ENCODE measurements at regions not wholly inside any gene's neighbourhood (a gene's known extent, or its start where the extent isn't known, plus 50 kb on each side); places are given as distances from the start of the nearest gene placed in this dataset.

GRCh38 chr1:177571485-177572076 lies 398.3 kb downstream of the SEC16B start:
- no peak for DNase-seq (ENCODE audit: low read depth)

- no peak for DNase-seq (ENCODE audit: low read depth)
Observed at GRCh38 chr1:177571076-177571475, 398.8 kb downstream of the SEC16B start.

- peak; percentile 26 for DNase-seq (ENCODE audit: low read depth)
Observed at GRCh38 chr1:177569476-177569875, 398.7 kb downstream of the BRINP2 start.

- DNase-seq (ENCODE audit: low read depth): no peak
Observed at GRCh38 chr1:177568622-177569021, 397.9 kb downstream of the BRINP2 start.

- DNase-seq (ENCODE audit: low read depth): no peak
Observed at GRCh38 chr1:177567393-177567792, 396.6 kb downstream of the BRINP2 start.

GRCh38 chr1:177566495-177566894 lies 395.7 kb downstream of the BRINP2 start:
- no peak for DNase-seq (ENCODE audit: low read depth)

GRCh38 chr1:177561436-177561835 lies 390.7 kb downstream of the BRINP2 start:
- no peak for DNase-seq (ENCODE audit: low read depth)

- DNase-seq (ENCODE audit: low read depth): no peak
Observed at GRCh38 chr1:177558372-177558771, 387.6 kb downstream of the BRINP2 start.

GRCh38 chr1:177556163-177556562 lies 385.4 kb downstream of the BRINP2 start:
- DNase-seq (ENCODE audit: low read depth): no peak

GRCh38 chr1:177547200-177547599 lies 376.4 kb downstream of the BRINP2 start:
- DNase-seq (ENCODE audit: low read depth): no peak

GRCh38 chr1:177546346-177546745 lies 375.6 kb downstream of the BRINP2 start:
- DNase-seq (ENCODE audit: low read depth): no peak

GRCh38 chr1:177526201-177526600 lies 355.4 kb downstream of the BRINP2 start:
- DNase-seq (ENCODE audit: low read depth): no peak

- no peak for DNase-seq (ENCODE audit: low read depth)
Observed at GRCh38 chr1:177525176-177525575, 354.4 kb downstream of the BRINP2 start.

GRCh38 chr1:177517546-177517945 lies 346.8 kb downstream of the BRINP2 start:
- DNase-seq (ENCODE audit: low read depth): peak; percentile 47

GRCh38 chr1:177514207-177514606 lies 343.4 kb downstream of the BRINP2 start:
- DNase-seq (ENCODE audit: low read depth): no peak

GRCh38 chr1:177511036-177511435 lies 340.3 kb downstream of the BRINP2 start:
- peak; percentile 14 for DNase-seq (ENCODE audit: low read depth)

- DNase-seq (ENCODE audit: low read depth): no peak
Observed at GRCh38 chr1:177505905-177506590, 335.3 kb downstream of the BRINP2 start.

GRCh38 chr1:177495878-177496277 lies 325.1 kb downstream of the BRINP2 start:
- DNase-seq (ENCODE audit: low read depth): no peak

- no peak for DNase-seq (ENCODE audit: low read depth)
Observed at GRCh38 chr1:177490786-177491185, 320.0 kb downstream of the BRINP2 start.

GRCh38 chr1:177490036-177490639 lies 319.4 kb downstream of the BRINP2 start:
- no peak for DNase-seq (ENCODE audit: low read depth)

- DNase-seq (ENCODE audit: low read depth): no peak
Observed at GRCh38 chr1:177488722-177489121, 318.0 kb downstream of the BRINP2 start.

GRCh38 chr1:177487481-177487880 lies 316.7 kb downstream of the BRINP2 start:
- no peak for DNase-seq (ENCODE audit: low read depth)

- DNase-seq (ENCODE audit: low read depth): no peak
Observed at GRCh38 chr1:177480741-177481305, 310.1 kb downstream of the BRINP2 start.
